ENCODE measurements at regions not wholly inside any gene's neighbourhood (a gene's known extent, or its start where the extent isn't known, plus 50 kb on each side); places are given as distances from the start of the nearest gene placed in this dataset.

- no peak for DNase-seq (ENCODE audit: low spot score)
Observed at GRCh38 chr9:113787871-113788270, 88.2 kb upstream of the ZNF618 start.

DNA sequence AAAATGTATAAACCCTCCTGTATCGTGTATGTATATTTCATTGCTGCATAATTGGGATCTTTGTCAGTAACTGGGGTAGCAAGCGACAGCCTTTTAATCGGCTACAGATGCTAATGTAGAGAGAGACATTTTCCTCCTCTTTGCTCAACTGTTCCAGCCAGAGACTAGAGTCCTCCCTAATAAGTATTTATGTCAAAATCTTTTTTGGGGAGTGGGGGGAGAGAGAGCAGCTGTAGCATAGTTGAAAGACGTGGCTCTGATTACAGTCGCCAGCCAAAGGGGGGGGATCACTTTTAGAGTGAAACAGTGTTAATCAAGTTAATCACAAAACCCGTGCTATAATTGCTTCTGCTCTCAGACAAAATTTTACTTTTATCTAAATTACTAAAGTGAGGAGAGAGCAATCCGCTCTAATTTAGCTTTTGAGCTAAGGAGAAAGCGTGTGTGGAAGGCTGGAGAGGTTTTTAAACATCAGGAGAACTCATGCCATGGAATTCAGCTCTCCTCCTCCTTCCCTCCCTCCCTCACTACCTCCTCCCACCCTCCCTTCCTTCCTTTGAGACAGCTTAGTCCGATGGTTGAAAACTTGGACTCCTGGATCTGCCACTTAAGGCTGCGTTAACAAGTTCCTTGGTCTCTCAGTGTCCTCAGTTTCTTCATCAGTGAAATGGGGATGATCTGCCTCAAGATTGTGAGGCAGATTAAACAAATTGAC lies 87.3 kb upstream of the ZNF618 start:
- no peak for DNase-seq (ENCODE audit: low spot score)

- no peak for DNase-seq (ENCODE audit: low spot score)
Observed at GRCh38 chr9:113790093-113790492, 86.0 kb upstream of the ZNF618 start.

DNA sequence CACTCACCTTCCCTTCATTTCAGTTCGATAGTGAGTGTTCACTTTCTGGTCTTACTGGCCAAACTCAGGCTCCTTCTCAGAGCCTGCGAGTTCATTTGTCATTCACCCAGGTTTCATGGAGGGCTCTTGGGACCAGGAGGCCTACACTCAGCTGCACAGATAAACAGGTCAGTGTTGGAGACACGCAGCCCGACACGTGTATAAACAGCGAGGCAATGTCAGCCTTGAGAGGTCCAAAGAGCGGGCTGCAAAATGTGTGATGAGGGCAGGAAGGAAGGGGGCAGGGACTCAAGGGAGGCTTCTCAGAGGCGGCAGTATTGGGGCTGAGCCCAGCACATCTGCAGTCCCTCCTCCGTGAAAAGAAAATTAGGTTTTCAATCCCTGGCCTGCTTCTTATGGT lies 82.6 kb upstream of the ZNF618 start:
- DNase-seq (ENCODE audit: low spot score), result no peak

- DNase-seq (ENCODE audit: low spot score), result no peak
Observed at GRCh38 chr9:113794721-113795120, 81.4 kb upstream of the ZNF618 start.

- no peak for DNase-seq (ENCODE audit: low spot score)
Observed at GRCh38 chr9:113795811-113796392, 80.2 kb upstream of the ZNF618 start.

DNA sequence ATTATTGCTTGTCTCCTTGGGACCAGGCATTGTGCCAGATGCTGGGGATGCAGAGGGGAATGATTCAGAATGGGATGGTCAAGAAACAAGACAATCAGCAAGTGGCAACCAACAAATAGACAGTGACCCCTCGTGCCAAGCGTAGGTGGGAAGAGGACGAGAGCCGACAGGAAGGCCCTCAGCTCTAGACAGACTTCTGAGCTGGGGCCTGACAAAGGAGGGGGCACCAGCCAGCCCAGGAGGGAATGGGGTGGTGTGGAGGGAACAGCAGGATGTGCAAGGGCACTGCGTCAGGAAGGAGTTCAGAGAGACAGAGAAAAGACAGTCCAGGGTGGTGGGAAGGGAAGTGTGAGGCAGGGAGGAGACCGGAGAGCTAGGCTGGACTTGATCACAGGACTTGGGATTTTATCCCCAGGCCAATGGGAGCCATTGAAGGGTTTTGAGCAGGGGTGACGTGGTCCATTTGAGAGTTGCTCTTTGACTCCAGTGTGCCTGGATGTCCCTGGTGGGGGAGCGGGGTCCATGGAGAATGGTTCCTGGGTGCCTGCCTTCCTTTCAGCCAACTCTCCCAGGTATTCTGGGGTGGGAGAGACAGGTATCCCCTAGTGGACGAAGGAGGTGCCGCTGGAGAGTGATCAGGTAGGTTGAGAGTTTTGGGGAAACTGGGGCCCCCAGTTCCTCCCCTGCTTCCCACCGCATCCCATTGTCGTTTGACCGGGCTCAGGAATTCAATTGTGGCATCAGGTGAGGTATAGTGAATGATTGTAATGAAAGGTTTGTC lies 79.3 kb upstream of the ZNF618 start:
- no peak for DNase-seq (ENCODE audit: low spot score)

GRCh38 chr9:113798062-113799030 lies 77.8 kb upstream of the ZNF618 start:
- no peak for DNase-seq (ENCODE audit: low spot score)

- DNase-seq (ENCODE audit: low spot score), result no peak
Observed at GRCh38 chr9:113800276-113800675, 75.8 kb upstream of the ZNF618 start.

DNA sequence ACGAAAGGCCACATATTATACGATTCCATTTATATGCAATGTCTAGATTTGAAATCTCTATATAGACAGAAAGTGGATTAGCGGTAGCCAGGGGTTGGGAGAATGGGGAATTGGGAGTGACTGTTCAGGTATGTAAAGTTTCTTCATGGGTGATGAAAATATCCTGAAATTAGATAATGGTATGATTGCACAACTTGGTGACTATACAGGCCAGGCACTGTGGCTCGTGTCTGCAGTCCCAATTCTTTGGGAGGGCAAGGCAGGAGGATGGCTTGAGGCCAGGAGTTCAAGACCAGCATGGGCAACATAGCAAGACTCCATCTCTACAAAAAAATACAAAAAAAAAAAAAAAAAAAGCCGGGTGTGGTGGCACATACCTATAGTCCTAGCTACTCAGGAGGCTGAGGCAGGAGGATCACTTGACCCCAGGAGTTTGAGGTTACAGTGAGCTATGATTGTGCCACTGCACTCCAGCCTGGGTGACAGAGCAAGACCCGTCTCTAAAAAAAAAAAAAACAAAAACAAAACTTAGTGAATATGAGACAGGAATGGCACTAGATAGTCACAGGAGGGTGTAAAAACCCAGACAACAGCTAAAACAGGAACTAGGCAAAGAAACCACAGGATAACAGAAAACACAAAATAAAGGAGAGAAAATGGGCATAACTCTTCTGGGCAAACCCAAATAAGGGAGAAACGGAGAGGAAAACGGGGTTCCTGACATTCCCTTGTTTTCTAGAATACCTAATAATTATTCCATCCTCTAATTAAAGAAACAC lies 72.1 kb upstream of the ZNF618 start:
- no peak for DNase-seq (ENCODE audit: low spot score)

DNA sequence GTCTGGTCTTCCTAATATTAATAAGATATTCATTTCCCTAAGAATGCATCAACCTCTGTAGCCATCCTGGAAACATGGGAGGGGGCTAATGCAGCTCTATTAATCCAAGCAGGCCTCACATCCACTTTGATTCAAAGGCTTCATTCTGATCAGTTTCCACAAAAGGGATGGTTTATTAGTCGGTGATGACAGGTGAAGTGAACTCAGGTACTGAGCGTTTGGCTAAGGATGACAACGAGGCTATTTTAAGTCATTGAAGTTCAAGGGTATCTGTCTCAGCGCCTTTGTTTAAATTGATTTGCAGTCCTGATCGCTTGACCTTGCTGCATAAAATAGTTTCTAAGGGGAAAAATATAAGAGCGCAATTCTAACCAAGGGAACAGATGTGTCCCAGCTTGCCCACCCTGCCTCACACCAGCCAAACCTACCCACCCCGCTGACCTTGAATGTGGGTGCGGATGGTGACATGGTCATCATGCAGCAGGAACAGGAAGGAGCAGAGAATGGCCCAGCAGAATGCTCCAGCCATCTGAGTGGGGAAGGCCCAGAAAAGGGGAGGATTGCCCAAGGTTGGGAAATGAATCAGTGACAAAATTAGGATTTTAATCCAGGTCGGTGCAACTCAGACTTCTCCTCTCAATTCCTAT lies 70.5 kb upstream of the ZNF618 start:
- DNase-seq (ENCODE audit: low spot score), result no peak

GRCh38 chr9:113807173-113808061 lies 68.7 kb upstream of the ZNF618 start:
- DNase-seq (ENCODE audit: low spot score), result peak; percentile 46

DNA sequence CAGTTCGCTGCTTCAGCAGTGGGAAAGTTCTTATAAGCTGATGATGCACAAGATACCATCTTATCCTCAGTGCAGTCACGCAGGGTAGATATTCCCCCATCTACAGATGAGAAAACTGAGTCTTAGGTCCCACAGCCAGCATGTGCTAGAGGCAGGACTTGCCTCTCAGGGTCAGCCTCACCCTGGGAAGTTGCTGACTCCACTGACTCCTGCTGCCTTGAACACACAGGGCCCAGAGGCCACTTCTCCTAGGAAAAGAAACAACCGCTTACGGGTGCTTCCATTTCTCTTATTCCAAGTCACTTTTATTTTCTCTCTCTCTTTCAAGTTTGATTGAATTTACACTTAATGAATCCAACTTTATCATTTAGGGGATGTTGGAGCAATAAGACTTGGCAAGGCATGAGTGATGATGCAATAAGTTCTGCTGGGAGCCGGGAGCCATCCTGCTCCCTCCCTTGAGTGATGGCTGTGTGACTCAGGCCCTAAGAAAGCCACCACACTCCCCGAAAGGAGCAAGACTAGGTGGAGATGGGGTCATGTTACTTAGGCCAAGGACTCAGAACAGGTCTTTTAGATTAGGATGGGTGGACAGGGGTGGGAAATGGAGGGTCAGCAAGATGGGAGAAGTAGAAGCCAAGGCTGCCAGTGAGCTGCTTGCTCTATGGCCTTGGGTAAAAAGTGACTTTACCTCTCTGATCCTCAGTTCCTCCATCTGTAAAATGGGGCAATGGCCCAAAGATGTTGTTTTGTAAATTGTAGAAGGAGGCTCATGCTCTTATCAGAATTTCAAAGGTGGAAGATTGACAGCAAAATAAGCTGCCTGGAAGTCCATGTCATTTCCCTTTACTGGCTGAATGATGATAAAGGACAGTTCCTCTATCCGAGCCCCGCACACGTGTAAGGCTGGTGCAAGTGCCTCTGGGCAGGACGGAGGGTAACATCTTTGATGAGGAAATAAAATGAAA lies 67.4 kb upstream of the ZNF618 start:
- no peak for DNase-seq (ENCODE audit: low spot score)

DNA sequence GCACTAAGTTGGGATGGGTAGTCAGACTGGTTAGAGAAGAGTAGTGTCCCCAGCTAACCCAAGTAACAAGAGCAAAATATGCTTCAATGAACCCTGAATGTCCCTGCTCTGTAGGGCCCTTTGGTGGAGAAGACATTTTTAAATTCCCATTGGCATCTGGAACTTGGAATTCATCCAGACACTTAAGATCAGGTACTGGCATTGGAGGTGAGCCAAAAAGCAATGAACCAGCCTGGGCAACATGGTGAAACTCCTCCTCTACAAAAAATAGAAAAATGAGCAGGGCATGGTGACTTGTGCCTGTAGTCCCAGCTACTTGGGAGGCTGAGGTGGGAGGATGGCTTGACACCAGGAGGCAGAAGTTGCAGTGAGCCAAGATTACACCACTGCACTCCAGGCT lies 58.9 kb upstream of the ZNF618 start:
- DNase-seq (ENCODE audit: low spot score), result no peak

GRCh38 chr9:113818391-113818790 lies 57.7 kb upstream of the ZNF618 start:
- DNase-seq (ENCODE audit: low spot score), result no peak

- DNase-seq (ENCODE audit: low spot score), result no peak
Observed at GRCh38 chr9:113822315-113822714, 53.8 kb upstream of the ZNF618 start.

DNA sequence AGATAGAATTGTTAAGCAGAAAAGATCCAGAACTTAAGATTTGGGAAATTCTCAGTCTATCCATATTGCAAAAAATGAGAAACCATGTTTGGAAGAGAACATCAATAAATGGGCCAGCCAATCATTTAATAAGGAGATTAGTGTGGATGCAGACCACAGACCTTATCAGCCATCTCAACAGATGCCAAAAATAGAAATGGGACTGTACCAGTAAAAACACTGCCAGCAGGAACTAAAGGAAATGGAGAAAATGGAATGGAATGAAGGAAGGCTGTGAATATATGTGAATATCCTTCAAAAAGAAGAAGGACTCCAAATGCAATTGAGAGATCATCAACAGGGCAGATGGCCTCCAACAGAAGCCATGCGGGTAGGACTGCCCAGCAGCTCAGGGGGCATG lies 52.7 kb upstream of the ZNF618 start:
- no peak for DNase-seq (ENCODE audit: low spot score)
